SK-N-SH treated with all-trans-retinoic acid at 6 μM for 48 hours (cell line): ENCODE measurements at regions not wholly inside any gene's neighbourhood (a gene's known extent, or its start where the extent isn't known, plus 50 kb on each side); places are given as distances from the start of the nearest gene placed in this dataset.

Experiments
- ATAC-seq: fragments of 200-7000 bp; cut with Tn5 transposase; 3 replicates; pipeline ENCODE4 v1.9.1; 2020; ENCODE audit warnings: mild to moderate bottlenecking, moderate library complexity
- ARNTL ChIP-seq: fragments of 450-650 bp; formaldehyde crosslinking; IDR thresholded peaks from 2 replicates; pipeline ENCODE4 v1.5.0; 2020; ENCODE audit warnings: low read depth, mild to moderate bottlenecking, moderate library complexity, borderline replicate concordance
- BACH2 ChIP-seq: fragments of 250-450 bp; sonication (Bioruptor Pico); IDR thresholded peaks from 2 replicates; pipeline ENCODE4 v1.9.0; 2021; ENCODE audit warnings: mild to moderate bottlenecking, borderline replicate concordance
- CSDC2 ChIP-seq: fragments of 250-450 bp; sonication (Bioruptor Pico); IDR thresholded peaks from 2 replicates; pipeline ENCODE4 v1.5.0; 2020; ENCODE audit warnings: mild to moderate bottlenecking, moderate library complexity
- ESRRG ChIP-seq: fragments of 250-450 bp; sonication (Bioruptor Pico); IDR thresholded peaks from 2 replicates; pipeline ENCODE4 v1.6.1; 2021; ENCODE audit warnings: mild to moderate bottlenecking
- ISL1 ChIP-seq: fragments of 250-450 bp; sonication (Bioruptor Pico); IDR thresholded peaks from 2 replicates; pipeline ENCODE4 v2.1.2; 2022; ENCODE audit warnings: mild to moderate bottlenecking, moderate library complexity
- OSR1 ChIP-seq: fragments of 250-450 bp; sonication (Bioruptor Pico); IDR thresholded peaks from 2 replicates; pipeline ENCODE4 v1.8.0; 2022; ENCODE audit warnings: moderate library complexity, mild to moderate bottlenecking, inconsistent platforms
- SNAI2 ChIP-seq: fragments of 250-450 bp; sonication (Bioruptor Pico); IDR thresholded peaks from 2 replicates; pipeline ENCODE4 v1.5.0; 2020; ENCODE audit warnings: mild to moderate bottlenecking, moderate library complexity
- TCF4 ChIP-seq: fragments of 250-450 bp; sonication (Bioruptor Pico); IDR thresholded peaks from 2 replicates; pipeline ENCODE4 v1.8.0; 2021; ENCODE audit warnings: mild to moderate bottlenecking, moderate library complexity, borderline replicate concordance
- TOX ChIP-seq: fragments of 250-450 bp; sonication (Bioruptor Pico); IDR thresholded peaks from 2 replicates; pipeline ENCODE4 v1.8.0; 2021; ENCODE audit warnings: mild to moderate bottlenecking, moderate library complexity, borderline replicate concordance
- ZC3H10 ChIP-seq: fragments of 250-450 bp; sonication (Bioruptor Pico); IDR thresholded peaks from 2 replicates; pipeline ENCODE4 v1.5.1; 2021; ENCODE audit warnings: mild to moderate bottlenecking, moderate library complexity
- ZFP3 ChIP-seq: fragments of 250-450 bp; sonication (Bioruptor Pico); IDR thresholded peaks from 2 replicates; pipeline ENCODE4 v1.5.0; 2020; ENCODE audit warnings: mild to moderate bottlenecking, moderate library complexity
- ZFP30 ChIP-seq: fragments of 450-650 bp; formaldehyde crosslinking; IDR thresholded peaks from 2 replicates; pipeline ENCODE4 v1.5.0; 2022; ENCODE audit warnings: mild to moderate bottlenecking, moderate library complexity
- ZNF565 ChIP-seq: fragments of 450-650 bp; formaldehyde crosslinking; conservative IDR thresholded peaks from 2 replicates; pipeline ENCODE4 v1.5.0; 2020; ENCODE audit warnings: low read depth, mild to moderate bottlenecking, moderate library complexity
- ZNF70 ChIP-seq: fragments of 450-650 bp; formaldehyde crosslinking; IDR thresholded peaks from 2 replicates; pipeline ENCODE4 v1.5.0; 2020; ENCODE audit warnings: mild to moderate bottlenecking, moderate library complexity
- ZNF8 ChIP-seq: fragments of 450-650 bp; formaldehyde crosslinking; IDR thresholded peaks from 2 replicates; pipeline ENCODE4 v1.5.0; 2020; ENCODE audit warnings: mild to moderate bottlenecking, moderate library complexity
- TF ChIP-seq, protein P1 (sequence below): fragments of 250-450 bp; sonication (Bioruptor Pico); IDR thresholded peaks from 2 replicates; pipeline ENCODE4 v1.8.0; 2021; ENCODE audit warnings: low read depth, mild to moderate bottlenecking, moderate library complexity, borderline replicate concordance
- TF ChIP-seq, protein P2 (sequence below): fragments of 250-450 bp; sonication (Bioruptor Pico); IDR thresholded peaks from 2 replicates; pipeline ENCODE4 v1.5.1; 2020; ENCODE audit warnings: low read depth, mild to moderate bottlenecking, moderate library complexity
- TF ChIP-seq, protein P3 (sequence below): fragments of 250-450 bp; sonication (Bioruptor Pico); IDR thresholded peaks from 2 replicates; pipeline ENCODE4 v1.5.1; 2021; ENCODE audit warnings: mild to moderate bottlenecking, moderate library complexity
- TF ChIP-seq, protein P4 (sequence below): fragments of 250-450 bp; sonication (Bioruptor Pico); IDR thresholded peaks from 2 replicates; pipeline ENCODE4 v1.5.0; 2020; ENCODE audit warnings: mild to moderate bottlenecking, moderate library complexity
- TF ChIP-seq, protein P5 (sequence below): fragments of 250-450 bp; sonication (Bioruptor Pico); IDR thresholded peaks from 2 replicates; pipeline ENCODE4 v1.8.0; 2020; ENCODE audit warnings: mild to moderate bottlenecking, moderate library complexity, borderline replicate concordance

DNA sequence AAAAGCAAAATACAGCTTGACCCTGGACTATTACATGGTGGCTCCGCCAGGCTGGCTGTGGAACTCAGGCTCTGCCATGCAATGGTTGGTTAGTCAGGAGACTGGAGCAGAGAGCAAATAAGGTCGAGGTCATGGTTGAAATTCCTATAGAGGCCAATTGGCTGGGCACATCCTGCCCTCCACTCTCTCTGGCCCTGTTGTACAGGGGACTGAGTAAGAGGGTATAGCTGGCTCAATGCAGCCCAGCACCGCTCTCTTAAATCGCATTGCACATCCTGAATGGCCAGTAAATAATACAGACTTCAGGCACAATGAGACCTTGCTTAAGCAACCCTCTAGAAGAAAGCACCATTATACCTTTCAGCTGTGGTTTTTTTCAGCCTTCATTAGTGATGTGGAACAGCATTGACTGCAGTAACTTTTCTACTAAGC lies 59.3 kb upstream of the PPP2R5A start:
- no peak for ATAC-seq
- no peak for TF ChIP-seq ZC3H10 (CRISPR knock-in tag)
- no peak for TF ChIP-seq TOX (CRISPR knock-in tag)
- TF ChIP-seq, protein P1, sequence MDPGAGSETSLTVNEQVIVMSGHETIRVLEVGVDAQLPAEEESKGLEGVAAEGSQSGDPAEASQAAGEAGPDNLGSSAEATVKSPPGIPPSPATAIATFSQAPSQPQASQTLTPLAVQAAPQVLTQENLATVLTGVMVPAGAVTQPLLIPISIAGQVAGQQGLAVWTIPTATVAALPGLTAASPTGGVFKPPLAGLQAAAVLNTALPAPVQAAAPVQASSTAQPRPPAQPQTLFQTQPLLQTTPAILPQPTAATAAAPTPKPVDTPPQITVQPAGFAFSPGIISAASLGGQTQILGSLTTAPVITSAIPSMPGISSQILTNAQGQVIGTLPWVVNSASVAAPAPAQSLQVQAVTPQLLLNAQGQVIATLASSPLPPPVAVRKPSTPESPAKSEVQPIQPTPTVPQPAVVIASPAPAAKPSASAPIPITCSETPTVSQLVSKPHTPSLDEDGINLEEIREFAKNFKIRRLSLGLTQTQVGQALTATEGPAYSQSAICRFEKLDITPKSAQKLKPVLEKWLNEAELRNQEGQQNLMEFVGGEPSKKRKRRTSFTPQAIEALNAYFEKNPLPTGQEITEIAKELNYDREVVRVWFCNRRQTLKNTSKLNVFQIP: no peak
- TF ChIP-seq OSR1 (CRISPR knock-in tag): no peak
- TF ChIP-seq ARNTL (CRISPR knock-in tag): no peak
- TF ChIP-seq TCF4 (CRISPR knock-in tag): no peak
- TF ChIP-seq, protein P2, sequence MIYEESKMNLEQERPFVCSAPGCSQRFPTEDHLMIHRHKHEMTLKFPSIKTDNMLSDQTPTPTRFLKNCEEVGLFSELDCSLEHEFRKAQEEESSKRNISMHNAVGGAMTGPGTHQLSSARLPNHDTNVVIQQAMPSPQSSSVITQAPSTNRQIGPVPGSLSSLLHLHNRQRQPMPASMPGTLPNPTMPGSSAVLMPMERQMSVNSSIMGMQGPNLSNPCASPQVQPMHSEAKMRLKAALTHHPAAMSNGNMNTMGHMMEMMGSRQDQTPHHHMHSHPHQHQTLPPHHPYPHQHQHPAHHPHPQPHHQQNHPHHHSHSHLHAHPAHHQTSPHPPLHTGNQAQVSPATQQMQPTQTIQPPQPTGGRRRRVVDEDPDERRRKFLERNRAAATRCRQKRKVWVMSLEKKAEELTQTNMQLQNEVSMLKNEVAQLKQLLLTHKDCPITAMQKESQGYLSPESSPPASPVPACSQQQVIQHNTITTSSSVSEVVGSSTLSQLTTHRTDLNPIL (CRISPR knock-in tag): no peak
- no peak for TF ChIP-seq ESRRG
- TF ChIP-seq ZFP30 (CRISPR knock-in tag): no peak
- no peak for TF ChIP-seq ZNF8
- no peak for TF ChIP-seq ZNF70 (CRISPR knock-in tag)
- no peak for TF ChIP-seq ZFP3 (CRISPR knock-in tag)
- TF ChIP-seq SNAI2: no peak
- no peak for TF ChIP-seq CSDC2 (CRISPR knock-in tag)
- no peak for TF ChIP-seq BACH2 (CRISPR knock-in tag)
- TF ChIP-seq, protein P3, sequence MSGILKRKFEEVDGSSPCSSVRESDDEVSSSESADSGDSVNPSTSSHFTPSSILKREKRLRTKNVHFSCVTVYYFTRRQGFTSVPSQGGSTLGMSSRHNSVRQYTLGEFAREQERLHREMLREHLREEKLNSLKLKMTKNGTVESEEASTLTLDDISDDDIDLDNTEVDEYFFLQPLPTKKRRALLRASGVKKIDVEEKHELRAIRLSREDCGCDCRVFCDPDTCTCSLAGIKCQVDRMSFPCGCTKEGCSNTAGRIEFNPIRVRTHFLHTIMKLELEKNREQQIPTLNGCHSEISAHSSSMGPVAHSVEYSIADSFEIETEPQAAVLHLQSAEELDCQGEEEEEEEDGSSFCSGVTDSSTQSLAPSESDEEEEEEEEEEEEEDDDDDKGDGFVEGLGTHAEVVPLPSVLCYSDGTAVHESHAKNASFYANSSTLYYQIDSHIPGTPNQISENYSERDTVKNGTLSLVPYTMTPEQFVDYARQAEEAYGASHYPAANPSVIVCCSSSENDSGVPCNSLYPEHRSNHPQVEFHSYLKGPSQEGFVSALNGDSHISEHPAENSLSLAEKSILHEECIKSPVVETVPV (CRISPR knock-in tag): no peak
- TF ChIP-seq, protein P4, sequence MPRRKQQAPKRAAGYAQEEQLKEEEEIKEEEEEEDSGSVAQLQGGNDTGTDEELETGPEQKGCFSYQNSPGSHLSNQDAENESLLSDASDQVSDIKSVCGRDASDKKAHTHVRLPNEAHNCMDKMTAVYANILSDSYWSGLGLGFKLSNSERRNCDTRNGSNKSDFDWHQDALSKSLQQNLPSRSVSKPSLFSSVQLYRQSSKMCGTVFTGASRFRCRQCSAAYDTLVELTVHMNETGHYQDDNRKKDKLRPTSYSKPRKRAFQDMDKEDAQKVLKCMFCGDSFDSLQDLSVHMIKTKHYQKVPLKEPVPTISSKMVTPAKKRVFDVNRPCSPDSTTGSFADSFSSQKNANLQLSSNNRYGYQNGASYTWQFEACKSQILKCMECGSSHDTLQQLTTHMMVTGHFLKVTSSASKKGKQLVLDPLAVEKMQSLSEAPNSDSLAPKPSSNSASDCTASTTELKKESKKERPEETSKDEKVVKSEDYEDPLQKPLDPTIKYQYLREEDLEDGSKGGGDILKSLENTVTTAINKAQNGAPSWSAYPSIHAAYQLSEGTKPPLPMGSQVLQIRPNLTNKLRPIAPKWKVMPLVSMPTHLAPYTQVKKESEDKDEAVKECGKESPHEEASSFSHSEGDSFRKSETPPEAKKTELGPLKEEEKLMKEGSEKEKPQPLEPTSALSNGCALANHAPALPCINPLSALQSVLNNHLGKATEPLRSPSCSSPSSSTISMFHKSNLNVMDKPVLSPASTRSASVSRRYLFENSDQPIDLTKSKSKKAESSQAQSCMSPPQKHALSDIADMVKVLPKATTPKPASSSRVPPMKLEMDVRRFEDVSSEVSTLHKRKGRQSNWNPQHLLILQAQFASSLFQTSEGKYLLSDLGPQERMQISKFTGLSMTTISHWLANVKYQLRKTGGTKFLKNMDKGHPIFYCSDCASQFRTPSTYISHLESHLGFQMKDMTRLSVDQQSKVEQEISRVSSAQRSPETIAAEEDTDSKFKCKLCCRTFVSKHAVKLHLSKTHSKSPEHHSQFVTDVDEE (CRISPR knock-in tag): no peak
- TF ChIP-seq ZNF565 (CRISPR knock-in tag): no peak
- TF ChIP-seq ISL1 (CRISPR knock-in tag): no peak
- TF ChIP-seq, protein P5, sequence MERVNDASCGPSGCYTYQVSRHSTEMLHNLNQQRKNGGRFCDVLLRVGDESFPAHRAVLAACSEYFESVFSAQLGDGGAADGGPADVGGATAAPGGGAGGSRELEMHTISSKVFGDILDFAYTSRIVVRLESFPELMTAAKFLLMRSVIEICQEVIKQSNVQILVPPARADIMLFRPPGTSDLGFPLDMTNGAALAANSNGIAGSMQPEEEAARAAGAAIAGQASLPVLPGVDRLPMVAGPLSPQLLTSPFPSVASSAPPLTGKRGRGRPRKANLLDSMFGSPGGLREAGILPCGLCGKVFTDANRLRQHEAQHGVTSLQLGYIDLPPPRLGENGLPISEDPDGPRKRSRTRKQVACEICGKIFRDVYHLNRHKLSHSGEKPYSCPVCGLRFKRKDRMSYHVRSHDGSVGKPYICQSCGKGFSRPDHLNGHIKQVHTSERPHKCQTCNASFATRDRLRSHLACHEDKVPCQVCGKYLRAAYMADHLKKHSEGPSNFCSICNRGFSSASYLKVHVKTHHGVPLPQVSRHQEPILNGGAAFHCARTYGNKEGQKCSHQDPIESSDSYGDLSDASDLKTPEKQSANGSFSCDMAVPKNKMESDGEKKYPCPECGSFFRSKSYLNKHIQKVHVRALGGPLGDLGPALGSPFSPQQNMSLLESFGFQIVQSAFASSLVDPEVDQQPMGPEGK (CRISPR knock-in tag): no peak

DNA sequence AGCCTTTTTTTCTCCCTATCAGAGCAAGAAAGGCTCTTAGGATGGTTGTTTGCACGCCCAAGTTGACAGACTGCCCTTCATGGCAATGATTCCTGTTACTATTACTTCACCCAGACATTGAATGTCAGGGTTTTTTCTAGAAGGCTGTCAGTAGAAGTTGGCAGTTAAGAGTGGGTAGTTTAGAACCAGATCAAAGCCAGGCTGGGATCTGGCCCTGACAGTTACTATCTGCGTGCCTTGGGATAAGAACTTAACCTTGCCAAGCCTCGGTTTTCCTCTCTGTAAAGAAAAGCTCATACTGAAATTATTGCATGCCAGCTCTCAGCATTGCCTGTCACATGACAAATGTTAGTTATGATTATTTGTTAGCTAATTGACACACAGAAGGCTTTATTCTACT lies 58.7 kb upstream of the PPP2R5A start:
- ATAC-seq: no peak
- TF ChIP-seq, protein P2 (CRISPR knock-in tag): no peak
- TF ChIP-seq, protein P4 (CRISPR knock-in tag): no peak
- TF ChIP-seq, all 23 proteins: peak for 0
